HepG2 (cell line): ENCODE measurements at regions not wholly inside any gene's neighbourhood (a gene's known extent, or its start where the extent isn't known, plus 50 kb on each side); places are given as distances from the start of the nearest gene placed in this dataset.

ENCODE experiments used
- ATAC-seq: fragments of 200-7000 bp; cut with Tn5 transposase; 3 replicates; pipeline ENCODE4 v1.9.1; 2020; ENCODE audit warnings: mild to moderate bottlenecking, moderate library complexity
- BruUV-seq: library from RNA; stranded (reverse); fragments of 400-500 nt; replicated peaks from 2 replicates; lab custom pipeline; 2021; lab: Mats Ljungman, UMichigan
- CTCF ChIA-PET: fragments of 300-600 bp; formaldehyde crosslinking; extraction: SDS; loops from one replicate; lab custom pipeline; 2021; ENCODE audit warnings: low total read pairs, inconsistent platforms, low intra/inter-chr PET ratio; lab: Yijun Ruan, JAX
- POLR2A ChIA-PET: fragments of 350-600 bp; sonication (Branson Sonifier 250); formaldehyde crosslinking; loops from one replicate; lab custom pipeline; 2020; ENCODE audit warnings: antibody characterized with exemption, inconsistent platforms; lab: Yijun Ruan, JAX
- DNase-seq: peaks from one replicate; pipeline ENCODE4 v3.0.0-alpha.2; 2015; ENCODE audit warnings: low spot score
- FAIRE-seq: peaks from 3 replicates; lab custom pipeline; 2011; peaks lifted over from hg19 to GRCh38; lab: Jason Lieb, UNC
- H2AFZ ChIP-seq: one replicate; pipeline ENCODE4 v1.6.1; 2011; ENCODE audit warnings: low read length, inconsistent platforms
- H3K27ac ChIP-seq: fragments of 300-600 bp; 3 replicates; pipeline ENCODE4 v1.8.0; 2011; ENCODE audit warnings: mixed run types, mild to moderate bottlenecking, mixed read lengths, low read length, inconsistent platforms; ENCODE audit not compliant: insufficient read depth; ENCODE audit errors: extremely low read length
- H3K27me3 ChIP-seq, 2 experiments: fragments of 200-600 bp in 1 of 2; 2 replicates in 1 of 2; 3 replicates in 1 of 2; pipeline versions ENCODE4 v1.6.0 to v1.8.0; 2011; ENCODE audit warnings: low read length in 2 of 2, mild to moderate bottlenecking in 2 of 2, moderate library complexity in 2 of 2, inconsistent platforms in 1 of 2; ENCODE audit not compliant: insufficient read depth in 2 of 2, control insufficient read depth in 1 of 2
- H3K36me3 ChIP-seq, 2 experiments: fragments of 200-600 bp in 1 of 2; replicated peaks in 1 of 2; 2 replicates in 1 of 2; 3 replicates in 1 of 2; pipeline versions ENCODE4 v1.5.1 to v1.8.0; 2011; ENCODE audit warnings: low read length in 2 of 2, inconsistent platforms in 1 of 2; ENCODE audit not compliant: insufficient read depth in 2 of 2, control insufficient read depth in 1 of 2
- H3K4me1 ChIP-seq: 2 replicates; pipeline ENCODE4 v1.5.1; 2012; ENCODE audit warnings: low read length, inconsistent platforms; ENCODE audit not compliant: insufficient read depth
- H3K4me2 ChIP-seq: 2 replicates; pipeline ENCODE4 v1.6.0; 2011; ENCODE audit warnings: low read depth, low read length, inconsistent platforms
- H3K4me3 ChIP-seq, 3 experiments: fragments of 200-600 bp in 1 of 3; sonication (generic), shearing (Covaris generic) in 1 of 3; replicated peaks in 1 of 3; 2 replicates each; pipeline ENCODE4 v1.5.1; 2011 to 2016; ENCODE audit warnings: low read length in 3 of 3, inconsistent platforms in 2 of 3, low read depth in 2 of 3, mild to moderate bottlenecking in 2 of 3, control low read depth in 1 of 3, mixed read lengths in 1 of 3; ENCODE audit not compliant: insufficient read depth in 1 of 3
- H3K79me2 ChIP-seq: one replicate; pipeline ENCODE4 v1.6.1; 2011; ENCODE audit warnings: low read length, inconsistent platforms; ENCODE audit not compliant: insufficient read depth
- H3K9ac ChIP-seq: 2 replicates; pipeline ENCODE4 v1.6.0; 2011; ENCODE audit warnings: mild to moderate bottlenecking, low read depth, low read length, inconsistent platforms; ENCODE audit not compliant: insufficient read depth
- H3K9me3 ChIP-seq: 2 replicates; pipeline ENCODE4 v1.5.1; 2012; ENCODE audit warnings: mild to moderate bottlenecking, low read length
- H4K20me1 ChIP-seq: 2 replicates; pipeline ENCODE4 v1.6.0; 2011; ENCODE audit warnings: inconsistent platforms, mild to moderate bottlenecking, low read length, moderate library complexity; ENCODE audit not compliant: insufficient read depth
- ZNF460 ChIP-seq: sonication (generic); formaldehyde crosslinking; IDR thresholded peaks from 2 replicates; pipeline ENCODE4 v1.5.1; 2020; ENCODE audit warnings: missing genetic modification reagents, mild to moderate bottlenecking, borderline replicate concordance
- WGBS: methylation state at CpG from one replicate; pipeline ENCODE4 v1.1.6; 2017; ENCODE audit warnings: low lambda C conversion rate; 5-methylcytosine and 5-hydroxymethylcytosine counted together
- in situ Hi-C: cut with HindIII; loops from 2 replicates; pipeline ENCODE4 v1.10.0; 2017; ENCODE audit warnings: low pct_unique_long_range_greater_than_20kb; ENCODE audit not compliant: extremely low pct_ligation_motif_present
- intact Hi-C: fragments of 100-400 bp; cut with micrococcal nuclease; formaldehyde crosslinking; loops from one replicate; pipeline ENCODE4 v1.10.0; 2022; ENCODE audit not compliant: unreplicated experiment
- TF ChIP-seq, protein P1 (sequence below): sonication (generic); formaldehyde crosslinking; IDR thresholded peaks from 2 replicates; pipeline ENCODE4 v1.5.0; 2020; ENCODE audit warnings: missing genetic modification reagents, mild to moderate bottlenecking, borderline replicate concordance
- TF ChIP-seq, protein P2 (sequence below): sonication (generic); formaldehyde crosslinking; IDR thresholded peaks from 2 replicates; pipeline ENCODE4 v1.8.1; 2023; ENCODE audit warnings: mild to moderate bottlenecking, inconsistent platforms, moderate library complexity, missing genetic modification reagents, borderline replicate concordance
- TF ChIP-seq, protein P3 (sequence below): sonication (generic); formaldehyde crosslinking; IDR thresholded peaks from 2 replicates; pipeline ENCODE4 v1.4.0; 2020; ENCODE audit warnings: missing genetic modification reagents, borderline replicate concordance

- no peak overlapping the region for H2AFZ ChIP-seq
- FAIRE-seq, result no peak
- no peaks in the 10 kb centered on the region for H3K9me3 ChIP-seq
- no TSS peak for BruUV-seq
- H3K9ac ChIP-seq, result no peak overlapping the region
- no peaks in the 10 kb centered on the region for H3K36me3 ChIP-seq
- no peaks in the 10 kb centered on the region for H3K27me3 ChIP-seq
- TF ChIP-seq, protein P1, sequence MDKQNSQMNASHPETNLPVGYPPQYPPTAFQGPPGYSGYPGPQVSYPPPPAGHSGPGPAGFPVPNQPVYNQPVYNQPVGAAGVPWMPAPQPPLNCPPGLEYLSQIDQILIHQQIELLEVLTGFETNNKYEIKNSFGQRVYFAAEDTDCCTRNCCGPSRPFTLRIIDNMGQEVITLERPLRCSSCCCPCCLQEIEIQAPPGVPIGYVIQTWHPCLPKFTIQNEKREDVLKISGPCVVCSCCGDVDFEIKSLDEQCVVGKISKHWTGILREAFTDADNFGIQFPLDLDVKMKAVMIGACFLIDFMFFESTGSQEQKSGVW (CRISPR knock-in tag), result no peak
- TF ChIP-seq, protein P2, sequence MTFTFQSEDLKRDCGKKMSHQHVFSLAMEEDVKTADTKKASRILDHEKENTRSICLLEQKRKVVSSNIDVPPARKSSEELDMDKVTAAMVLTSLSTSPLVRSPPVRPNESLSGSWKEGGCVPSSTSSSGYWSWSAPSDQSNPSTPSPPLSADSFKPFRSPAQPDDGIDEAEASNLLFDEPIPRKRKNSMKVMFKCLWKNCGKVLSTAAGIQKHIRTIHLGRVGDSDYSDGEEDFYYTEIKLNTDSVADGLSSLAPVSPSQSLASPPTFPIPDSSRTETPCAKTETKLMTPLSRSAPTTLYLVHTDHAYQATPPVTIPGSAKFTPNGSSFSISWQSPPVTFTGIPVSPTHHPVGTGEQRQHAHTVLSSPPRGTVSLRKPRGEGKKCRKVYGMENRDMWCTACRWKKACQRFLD (CRISPR knock-in tag), result no peak
- TF ChIP-seq ZNF460, result no peak
- TF ChIP-seq, protein P3, sequence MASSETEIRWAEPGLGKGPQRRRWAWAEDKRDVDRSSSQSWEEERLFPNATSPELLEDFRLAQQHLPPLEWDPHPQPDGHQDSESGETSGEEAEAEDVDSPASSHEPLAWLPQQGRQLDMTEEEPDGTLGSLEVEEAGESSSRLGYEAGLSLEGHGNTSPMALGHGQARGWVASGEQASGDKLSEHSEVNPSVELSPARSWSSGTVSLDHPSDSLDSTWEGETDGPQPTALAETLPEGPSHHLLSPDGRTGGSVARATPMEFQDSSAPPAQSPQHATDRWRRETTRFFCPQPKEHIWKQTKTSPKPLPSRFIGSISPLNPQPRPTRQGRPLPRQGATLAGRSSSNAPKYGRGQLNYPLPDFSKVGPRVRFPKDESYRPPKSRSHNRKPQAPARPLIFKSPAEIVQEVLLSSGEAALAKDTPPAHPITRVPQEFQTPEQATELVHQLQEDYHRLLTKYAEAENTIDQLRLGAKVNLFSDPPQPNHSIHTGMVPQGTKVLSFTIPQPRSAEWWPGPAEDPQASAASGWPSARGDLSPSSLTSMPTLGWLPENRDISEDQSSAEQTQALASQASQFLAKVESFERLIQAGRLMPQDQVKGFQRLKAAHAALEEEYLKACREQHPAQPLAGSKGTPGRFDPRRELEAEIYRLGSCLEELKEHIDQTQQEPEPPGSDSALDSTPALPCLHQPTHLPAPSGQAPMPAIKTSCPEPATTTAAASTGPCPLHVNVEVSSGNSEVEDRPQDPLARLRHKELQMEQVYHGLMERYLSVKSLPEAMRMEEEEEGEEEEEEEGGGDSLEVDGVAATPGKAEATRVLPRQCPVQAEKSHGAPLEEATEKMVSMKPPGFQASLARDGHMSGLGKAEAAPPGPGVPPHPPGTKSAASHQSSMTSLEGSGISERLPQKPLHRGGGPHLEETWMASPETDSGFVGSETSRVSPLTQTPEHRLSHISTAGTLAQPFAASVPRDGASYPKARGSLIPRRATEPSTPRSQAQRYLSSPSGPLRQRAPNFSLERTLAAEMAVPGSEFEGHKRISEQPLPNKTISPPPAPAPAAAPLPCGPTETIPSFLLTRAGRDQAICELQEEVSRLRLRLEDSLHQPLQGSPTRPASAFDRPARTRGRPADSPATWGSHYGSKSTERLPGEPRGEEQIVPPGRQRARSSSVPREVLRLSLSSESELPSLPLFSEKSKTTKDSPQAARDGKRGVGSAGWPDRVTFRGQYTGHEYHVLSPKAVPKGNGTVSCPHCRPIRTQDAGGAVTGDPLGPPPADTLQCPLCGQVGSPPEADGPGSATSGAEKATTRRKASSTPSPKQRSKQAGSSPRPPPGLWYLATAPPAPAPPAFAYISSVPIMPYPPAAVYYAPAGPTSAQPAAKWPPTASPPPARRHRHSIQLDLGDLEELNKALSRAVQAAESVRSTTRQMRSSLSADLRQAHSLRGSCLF, result no peak
- TF ChIP-seq, all 625 proteins: peak for 0
- ChIA-PET POLR2A (no interaction called here), CTCF (no interaction called here)
- no peaks in the 10 kb centered on the region for H3K4me1 ChIP-seq
- DNase-seq, result no peak
- H4K20me1 ChIP-seq, result no peaks in the 10 kb centered on the region
- H3K4me2 ChIP-seq, result no peak overlapping the region
- 8% methylated on average over 2 of the region's 2 CpGs for WGBS
- H3K27ac ChIP-seq, result no peak overlapping the region
- in situ Hi-C loops (no loop called here), intact Hi-C loops (no loop called here)
- ATAC-seq, result no peak
- H3K4me3 ChIP-seq, result no peak overlapping the region
- H3K79me2 ChIP-seq, result no peaks in the 10 kb centered on the region
These were observed 679.6 kb downstream of the USP25 start for GRCh38 chr21:16409352-16409751.
